Transverse colon (tissue), 4 donors: ENCODE measurements at regions not wholly inside any gene's neighbourhood (a gene's known extent, or its start where the extent isn't known, plus 50 kb on each side); places are given as distances from the start of the nearest gene placed in this dataset.

Experiments
- DNase-seq: peaks from one replicate; pipeline ENCODE4 v3.0.0-alpha.2; 2019
- H3K27ac ChIP-seq, 4 donors: fragments of 200-600 bp; sonication (generic); 2 replicates each; pipeline ENCODE4 v1.5.1; 2016 to 2018; ENCODE audit warnings: inconsistent platforms in 4 of 4
- H3K27me3 ChIP-seq: fragments of 200-600 bp; sonication (generic); 2 replicates; pipeline ENCODE4 v1.5.1; 2017; ENCODE audit warnings: inconsistent platforms
- H3K36me3 ChIP-seq, 4 donors: fragments of 200-600 bp; sonication (generic); 2 replicates each; pipeline ENCODE4 v1.5.1; 2017 to 2019; ENCODE audit warnings: inconsistent platforms in 4 of 4
- H3K4me1 ChIP-seq, 4 donors: fragments of 200-600 bp; sonication (generic); 2 replicates each; pipeline ENCODE4 v1.5.1; 2017 to 2020; ENCODE audit warnings: inconsistent platforms in 4 of 4
- H3K4me3 ChIP-seq, 4 donors: fragments of 200-600 bp; sonication (generic); 1 replicate in 1 of 4; 2 replicates in 3 of 4; pipeline versions ENCODE4 v1.5.1 to v1.6.1; 2017 to 2019; ENCODE audit warnings: inconsistent platforms in 4 of 4
- H3K9me3 ChIP-seq, 2 donors: fragments of 200-600 bp; sonication (generic); 2 replicates each; pipeline ENCODE4 v1.5.1; 2017 to 2019; ENCODE audit warnings: inconsistent platforms in 2 of 2
- CTCF ChIP-seq, 5 experiments: fragments of 200-600 bp in 3 of 5; fragments of 450-650 bp in 2 of 5; sonication (generic) in 3 of 5; IDR thresholded peaks; 1 replicate in 2 of 5; 2 replicates in 3 of 5; pipeline ENCODE4 v1.5.1; 2016 to 2017; ENCODE audit warnings: antibody characterized with exemption in 5 of 5, inconsistent platforms in 3 of 5, mild to moderate bottlenecking in 2 of 5, moderate library complexity in 1 of 5
- EP300 ChIP-seq: sonication (generic); formaldehyde crosslinking; IDR thresholded peaks from one replicate; pipeline ENCODE4 v1.6.1; 2017; ENCODE audit warnings: antibody characterized with exemption, low read depth
- POLR2A ChIP-seq: fragments of 450-650 bp; IDR thresholded peaks from one replicate; pipeline ENCODE4 v1.6.1; 2016; ENCODE audit warnings: antibody characterized with exemption, mild to moderate bottlenecking, moderate library complexity
- POLR2AphosphoS5 ChIP-seq, 3 donors: sonication (generic); formaldehyde crosslinking; IDR thresholded peaks; one replicate each; pipeline ENCODE4 v1.6.1; 2016; ENCODE audit warnings: antibody characterized with exemption in 3 of 3
- WGBS, 2 donors: methylation state at CpG; one replicate each; pipeline ENCODE4 v1.1.5; 2018; ENCODE audit warnings: low coverage in 1 of 2; 5-methylcytosine and 5-hydroxymethylcytosine counted together
- in situ Hi-C, 4 donors: fragments of 200-750 bp; cut with MboI; loops; one replicate each; pipeline versions ENCODE4 v1.15.0 to v1.15.1; 2017; ENCODE audit warnings: low sequenced_read_pairs in 3 of 4, low pct_ligation_motif_present in 1 of 4, low pct_unique_long_range_greater_than_20kb in 1 of 4
- intact Hi-C: fragments of 100-400 bp; cut with DNase I; formaldehyde crosslinking; loops from one replicate; pipeline ENCODE4 v1.15.1; 2023; ENCODE audit warnings: low total_unique reads

- in situ Hi-C loops (no loop called here), intact Hi-C loops (no loop called here)
- Histone ChIP-seq H3K9me3 (no peaks in the 10 kb centered on the region), H3K4me3 (no peak overlapping the region), H3K4me1 (no peaks in the 10 kb centered on the region), H3K27ac (no peak overlapping the region), H3K36me3 (no peaks in the 10 kb centered on the region), H3K27me3 (no peaks in the 10 kb centered on the region)
- no peak for DNase-seq
- 92 to 97% methylated on average over 3 of the region's 3 CpGs for WGBS, 2 donors
- no peak for TF ChIP-seq CTCF (IDR thresholded peaks at IDR 0.05)
Measured at GRCh38 chr7:17171427-17171826, 127.0 kb upstream of the AHR start.

GRCh38 chr7:17176371-17177032 lies 122.0 kb upstream of the AHR start:
- in situ Hi-C loops, result no loop called here
- 95% methylated on average over 11 of the region's 11 CpGs; no CpG with 5 or more reads in 1 of the 2 donors for WGBS, 2 donors
- Histone ChIP-seq H3K4me1 (peaks cover 0 to 12% (median 0%) of the 10 kb centered on the region in 4 donors), H3K27me3 (no peaks in the 10 kb centered on the region), H3K4me3 (no peak overlapping the region), H3K36me3 (no peaks in the 10 kb centered on the region), H3K9me3 (no peaks in the 10 kb centered on the region), H3K27ac (no peak overlapping the region)
- TF ChIP-seq CTCF (IDR thresholded peaks at IDR 0.05), result no peak
- no peak for TF ChIP-seq EP300
- TF ChIP-seq POLR2AphosphoS5 (IDR thresholded peaks at IDR 0.05), result no peak
- TF ChIP-seq POLR2A, result no peak
- intact Hi-C loops, result no loop called here
- DNase-seq, result no peak

GRCh38 chr7:17178545-17178944 lies 119.9 kb upstream of the AHR start:
- TF ChIP-seq CTCF (IDR thresholded peaks at IDR 0.05) (peak in 1 of 5 experiments; percentile 22), EP300 (no peak), POLR2AphosphoS5 (IDR thresholded peaks at IDR 0.05) (no peak), POLR2A (no peak)
- H3K27ac ChIP-seq, result no peak overlapping the region
- H3K4me3 ChIP-seq, result no peak overlapping the region
- peaks cover 0 to 12% (median 0%) of the 10 kb centered on the region in 4 donors for H3K4me1 ChIP-seq
- in situ Hi-C loops, result no loop called here
- DNase-seq, result no peak
- WGBS, 2 donors, result 55 to 59% methylated on average over 2 of the region's 2 CpGs
- H3K9me3 ChIP-seq, result no peaks in the 10 kb centered on the region
- no peaks in the 10 kb centered on the region for H3K27me3 ChIP-seq
- intact Hi-C loops, result no loop called here
- H3K36me3 ChIP-seq, result no peaks in the 10 kb centered on the region

GRCh38 chr7:17181482-17181881 lies 117.0 kb upstream of the AHR start:
- DNase-seq, result no peak
- H3K9me3 ChIP-seq, result no peaks in the 10 kb centered on the region
- H3K27ac ChIP-seq, result no peak overlapping the region
- TF ChIP-seq EP300, result no peak
- no peak for TF ChIP-seq POLR2AphosphoS5 (IDR thresholded peaks at IDR 0.05)
- no peak for TF ChIP-seq CTCF (IDR thresholded peaks at IDR 0.05)
- TF ChIP-seq POLR2A, result no peak
- in situ Hi-C loops, result no loop called here
- H3K36me3 ChIP-seq, result no peaks in the 10 kb centered on the region
- intact Hi-C loops, result no loop called here
- no peaks in the 10 kb centered on the region for H3K27me3 ChIP-seq
- 72 to 88% methylated on average over 3 of the region's 3 CpGs for WGBS, 2 donors
- H3K4me1 ChIP-seq, result peaks cover 0 to 27% (median 11%) of the 10 kb centered on the region in 4 donors
- no peak overlapping the region for H3K4me3 ChIP-seq
